ENCODE measurements at regions not wholly inside any gene's neighbourhood (a gene's known extent, or its start where the extent isn't known, plus 50 kb on each side); places are given as distances from the start of the nearest gene placed in this dataset.
"Not testable (repeated sequence)": the region's sequence is repeated elsewhere in the genome, so short reads cannot be mapped to it uniquely, and the experiment has no call there.

DNA sequence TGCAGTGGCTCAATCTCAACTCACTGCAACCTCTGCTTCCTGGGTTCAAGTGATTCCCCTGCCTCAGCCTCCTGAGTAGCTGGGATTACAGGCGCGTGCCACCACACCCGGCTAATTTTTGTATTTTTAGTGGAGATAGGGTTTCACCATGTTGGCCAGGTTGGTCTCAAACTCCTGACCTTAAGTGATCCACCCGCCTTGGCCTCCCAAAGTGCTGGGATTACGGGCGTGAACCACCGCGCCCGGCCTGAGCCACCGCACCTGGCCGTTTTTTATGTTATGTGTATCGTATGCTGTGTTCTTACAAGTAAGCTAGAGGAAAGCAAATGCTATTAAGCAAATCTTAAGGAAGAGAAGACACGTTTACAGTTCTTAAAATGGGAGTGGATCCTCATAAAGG is 141.8 kb downstream of the DNAJB6 start:
- TF ChIP-seq CTCF (IDR thresholded peaks at IDR 0.05); GABPA (IDR thresholded peaks at IDR 0.05; ENCODE audit: low read depth); RCOR1 (IDR thresholded peaks at IDR 0.05; ENCODE audit: low read length); EP300 (IDR thresholded peaks at IDR 0.05; ENCODE audit: borderline replicate concordance in 1 of 2, low read depth in 1 of 2, low read length in 1 of 2); REST (IDR thresholded peaks at IDR 0.05; ENCODE audit: low read depth, low read length); POLR2AphosphoS5 (IDR thresholded peaks at IDR 0.05; ENCODE audit: low read depth, low read length); TAF1 (IDR thresholded peaks at IDR 0.05; ENCODE audit: borderline replicate concordance, low read depth, low read length); YY1 (IDR thresholded peaks at IDR 0.05; ENCODE audit: low read depth); USF2 (IDR thresholded peaks at IDR 0.05; ENCODE audit: borderline replicate concordance, low read depth, low read length); NRF1 (IDR thresholded peaks at IDR 0.05; ENCODE audit: low read depth, low read length): not testable (repeated sequence)

Data from SK-N-SH (cell line).